ENCODE measurements at regions not wholly inside any gene's neighbourhood (a gene's known extent, or its start where the extent isn't known, plus 50 kb on each side); places are given as distances from the start of the nearest gene placed in this dataset.

DNA sequence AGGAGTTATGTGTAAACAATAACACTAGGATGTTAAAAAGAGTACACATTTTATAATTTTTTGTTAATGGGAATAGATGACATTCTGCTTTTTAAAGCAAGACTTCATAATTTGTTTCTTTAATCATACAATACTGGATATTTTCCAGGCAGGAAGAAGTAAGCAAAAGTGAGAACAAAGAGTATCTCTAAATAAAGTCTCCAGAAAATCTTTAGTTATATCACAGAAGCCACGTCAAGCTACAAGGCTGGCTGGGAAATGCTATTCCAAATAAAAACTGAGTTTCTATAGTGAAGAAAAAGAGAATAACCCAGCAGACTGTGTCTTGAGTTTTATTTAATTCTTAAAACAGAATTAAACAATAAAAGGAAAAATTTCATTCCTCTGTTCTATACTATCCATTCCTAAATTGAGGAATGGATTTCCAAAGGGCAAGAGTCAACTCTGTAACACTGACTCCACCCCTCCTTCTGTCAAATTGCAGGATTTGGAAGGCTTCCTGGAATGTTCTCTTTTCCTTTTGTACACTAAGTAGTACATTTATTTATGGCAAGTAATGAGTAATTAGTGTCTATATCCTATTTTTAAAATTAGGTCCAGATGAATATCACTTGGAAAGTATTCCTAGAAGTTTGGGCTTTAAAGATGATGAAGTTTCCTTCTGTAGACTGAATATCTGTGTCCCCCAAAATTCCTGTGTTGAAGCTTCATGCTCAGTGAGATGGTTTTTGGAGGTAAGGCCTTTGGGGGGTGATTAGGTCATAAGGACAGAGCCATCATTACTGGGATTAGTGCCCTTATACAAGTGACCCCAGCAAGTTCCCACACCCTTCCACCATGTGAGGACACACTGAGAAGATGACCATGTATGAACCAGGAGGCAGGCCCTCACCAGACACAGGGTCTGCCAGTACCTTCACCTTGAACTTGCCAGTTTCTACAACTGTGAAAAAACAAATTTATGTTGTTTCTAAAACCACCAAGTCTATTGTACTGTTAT lies 290.9 kb downstream of the CRPPA start:
- no peak for DNase-seq (ENCODE audit: low spot score)
- peaks cover 2% of the 10 kb centered on the region for H3K36me3 Mint-ChIP-seq (ENCODE audit: low read depth)
- peak overlapping the region; percentile 4 for H3K4me3 Mint-ChIP-seq (ENCODE audit: unreplicated experiment)
- peaks cover 28% of the 10 kb centered on the region for H3K4me1 Mint-ChIP-seq (ENCODE audit: low read depth)
- peak overlapping the region; percentile 67 for H3K27ac Mint-ChIP-seq (ENCODE audit: unreplicated experiment)
- no peaks in the 10 kb centered on the region for H3K27me3 Mint-ChIP-seq (ENCODE audit: low read depth)
- H3K9me3 Mint-ChIP-seq (ENCODE audit: low read depth), result peaks cover 7% of the 10 kb centered on the region
- TF ChIP-seq, protein P1, sequence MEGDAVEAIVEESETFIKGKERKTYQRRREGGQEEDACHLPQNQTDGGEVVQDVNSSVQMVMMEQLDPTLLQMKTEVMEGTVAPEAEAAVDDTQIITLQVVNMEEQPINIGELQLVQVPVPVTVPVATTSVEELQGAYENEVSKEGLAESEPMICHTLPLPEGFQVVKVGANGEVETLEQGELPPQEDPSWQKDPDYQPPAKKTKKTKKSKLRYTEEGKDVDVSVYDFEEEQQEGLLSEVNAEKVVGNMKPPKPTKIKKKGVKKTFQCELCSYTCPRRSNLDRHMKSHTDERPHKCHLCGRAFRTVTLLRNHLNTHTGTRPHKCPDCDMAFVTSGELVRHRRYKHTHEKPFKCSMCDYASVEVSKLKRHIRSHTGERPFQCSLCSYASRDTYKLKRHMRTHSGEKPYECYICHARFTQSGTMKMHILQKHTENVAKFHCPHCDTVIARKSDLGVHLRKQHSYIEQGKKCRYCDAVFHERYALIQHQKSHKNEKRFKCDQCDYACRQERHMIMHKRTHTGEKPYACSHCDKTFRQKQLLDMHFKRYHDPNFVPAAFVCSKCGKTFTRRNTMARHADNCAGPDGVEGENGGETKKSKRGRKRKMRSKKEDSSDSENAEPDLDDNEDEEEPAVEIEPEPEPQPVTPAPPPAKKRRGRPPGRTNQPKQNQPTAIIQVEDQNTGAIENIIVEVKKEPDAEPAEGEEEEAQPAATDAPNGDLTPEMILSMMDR (IDR thresholded peaks at IDR 0.05), result no peak

DNA sequence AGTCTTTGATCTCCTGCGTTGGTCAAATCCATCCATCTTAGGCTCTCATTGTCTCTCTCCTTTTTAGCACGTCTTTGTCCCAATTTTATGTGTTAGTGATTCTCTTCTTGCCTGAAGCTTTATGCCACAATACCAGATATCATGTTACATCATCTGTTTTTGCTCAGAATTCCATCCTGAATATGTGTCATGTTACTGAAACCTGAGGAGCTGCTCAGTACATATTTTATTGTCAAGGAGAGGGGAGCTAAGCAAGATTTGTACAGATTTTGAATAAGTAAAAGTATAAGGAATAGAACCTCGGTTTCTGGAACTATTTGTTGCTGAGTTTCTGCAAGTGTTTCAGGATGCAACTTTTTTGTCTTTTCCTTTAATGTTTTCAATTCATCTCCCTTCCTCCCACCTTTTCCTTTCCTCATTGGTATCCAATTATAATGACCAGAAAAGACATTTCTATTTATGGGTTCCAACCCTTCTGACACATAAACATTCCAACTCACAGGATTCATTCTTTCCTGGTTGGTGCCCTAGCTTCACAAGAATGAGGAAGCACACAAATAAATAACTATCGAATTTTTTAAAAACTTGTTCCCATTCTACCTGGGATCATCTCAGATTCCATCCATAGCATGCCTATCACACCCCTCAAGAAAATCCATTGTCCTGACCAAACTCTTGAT lies 291.8 kb downstream of the CRPPA start:
- TF ChIP-seq, protein P1 (IDR thresholded peaks at IDR 0.05), result no peak
- H3K4me3 Mint-ChIP-seq (ENCODE audit: unreplicated experiment), result peak overlapping the region; percentile 4
- H3K36me3 Mint-ChIP-seq (ENCODE audit: low read depth), result peaks cover 2% of the 10 kb centered on the region
- H3K4me1 Mint-ChIP-seq (ENCODE audit: low read depth), result peaks cover 28% of the 10 kb centered on the region
- H3K27me3 Mint-ChIP-seq (ENCODE audit: low read depth), result no peaks in the 10 kb centered on the region
- no peak for DNase-seq (ENCODE audit: low spot score)
- H3K9me3 Mint-ChIP-seq (ENCODE audit: low read depth), result peaks cover 7% of the 10 kb centered on the region
- peak overlapping the region; percentile 67 for H3K27ac Mint-ChIP-seq (ENCODE audit: unreplicated experiment)

DNA sequence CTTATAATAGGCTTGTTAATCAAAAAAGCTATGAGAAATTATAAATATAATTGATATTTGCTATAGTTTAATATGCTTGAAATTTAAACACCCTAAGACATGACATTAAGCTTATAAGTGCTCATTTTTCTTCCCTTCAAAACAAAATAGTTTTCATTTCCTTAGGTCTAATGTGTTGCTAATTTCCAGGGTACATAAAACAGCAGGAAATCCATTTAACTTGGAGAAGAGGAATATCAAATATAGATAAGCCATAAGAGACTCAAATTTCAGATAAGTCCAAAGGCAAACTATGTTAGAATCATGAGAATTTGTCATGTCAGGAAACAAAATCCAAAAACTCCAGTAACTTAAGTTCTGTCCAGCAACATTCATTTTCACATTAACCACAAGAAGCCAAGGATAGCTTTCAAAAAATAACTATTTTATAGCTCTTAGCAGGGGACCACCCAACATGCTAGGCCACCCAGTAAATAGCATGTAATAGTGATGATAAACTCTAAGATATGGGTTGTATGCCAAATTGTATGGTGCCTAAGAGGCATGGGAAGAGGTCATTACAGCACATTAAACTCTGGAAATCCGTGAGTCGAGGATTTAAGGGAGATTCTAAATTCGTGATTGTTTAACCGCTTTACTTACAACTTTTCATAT lies 298.1 kb downstream of the CRPPA start:
- TF ChIP-seq, protein P1 (IDR thresholded peaks at IDR 0.05), result no peak
- peaks cover 3% of the 10 kb centered on the region for H3K4me1 Mint-ChIP-seq (ENCODE audit: low read depth)
- no peak overlapping the region for H3K27ac Mint-ChIP-seq (ENCODE audit: unreplicated experiment)
- H3K36me3 Mint-ChIP-seq (ENCODE audit: low read depth), result peaks cover 5% of the 10 kb centered on the region
- H3K9me3 Mint-ChIP-seq (ENCODE audit: low read depth), result peaks cover 7% of the 10 kb centered on the region
- DNase-seq (ENCODE audit: low spot score), result no peak
- H3K4me3 Mint-ChIP-seq (ENCODE audit: unreplicated experiment), result no peak overlapping the region
- H3K27me3 Mint-ChIP-seq (ENCODE audit: low read depth), result no peaks in the 10 kb centered on the region

DNA sequence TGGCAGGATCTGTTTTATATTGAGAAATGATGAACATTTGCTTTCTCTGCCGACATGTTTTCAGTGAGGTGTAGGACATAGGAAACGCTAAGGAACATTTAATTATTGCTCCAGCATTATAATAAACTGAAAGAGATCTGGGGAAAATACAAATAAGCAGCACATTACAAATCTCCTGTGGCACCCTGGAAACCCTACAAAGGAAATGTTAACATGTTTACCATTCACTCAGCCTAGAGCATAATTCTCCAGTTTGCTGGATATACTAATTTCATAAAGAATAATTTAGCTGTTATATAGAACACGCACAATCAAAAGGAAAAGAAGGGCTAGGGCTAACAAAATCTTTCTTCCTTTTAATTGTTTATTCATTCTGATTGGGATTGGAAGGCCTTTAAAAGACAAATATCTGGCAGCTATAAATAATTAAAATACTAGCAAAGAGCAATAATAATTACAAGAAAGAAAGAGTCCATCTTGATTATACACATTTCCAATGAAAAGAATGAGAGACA lies 299.4 kb downstream of the CRPPA start:
- H3K4me1 Mint-ChIP-seq (ENCODE audit: low read depth), result peaks cover 3% of the 10 kb centered on the region
- peaks cover 8% of the 10 kb centered on the region for H3K36me3 Mint-ChIP-seq (ENCODE audit: low read depth)
- no peaks in the 10 kb centered on the region for H3K27me3 Mint-ChIP-seq (ENCODE audit: low read depth)
- TF ChIP-seq, protein P1 (IDR thresholded peaks at IDR 0.05), result no peak
- no peak for DNase-seq (ENCODE audit: low spot score)
- no peak overlapping the region for H3K27ac Mint-ChIP-seq (ENCODE audit: unreplicated experiment)
- no peak overlapping the region for H3K4me3 Mint-ChIP-seq (ENCODE audit: unreplicated experiment)
- peaks cover 7% of the 10 kb centered on the region for H3K9me3 Mint-ChIP-seq (ENCODE audit: low read depth)

DNA sequence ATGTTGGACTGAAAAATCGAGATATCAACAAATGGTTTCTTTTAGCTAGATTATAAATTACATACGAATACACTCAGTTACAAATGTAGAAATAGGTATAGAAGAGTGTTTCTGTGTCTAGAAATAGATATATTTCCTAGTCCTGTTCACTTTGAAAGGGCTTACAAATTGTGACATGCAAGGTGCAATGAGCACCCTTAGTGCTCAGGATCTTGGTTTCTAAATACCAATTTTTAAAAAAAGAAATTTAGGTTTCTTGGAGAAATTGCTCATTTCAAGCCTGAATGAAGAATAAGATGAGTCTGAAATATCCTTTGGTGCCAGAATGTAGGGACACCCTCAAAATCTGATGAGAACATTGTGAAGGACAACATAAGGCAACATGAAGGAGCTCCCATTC lies 306.0 kb downstream of the CRPPA start:
- DNase-seq (ENCODE audit: low spot score), result no peak
- Mint-ChIP-seq H3K27ac (ENCODE audit: unreplicated experiment) (no peak overlapping the region), H3K36me3 (ENCODE audit: low read depth) (peaks cover 13% of the 10 kb centered on the region), H3K9me3 (ENCODE audit: low read depth) (peaks cover 21% of the 10 kb centered on the region), H3K4me1 (ENCODE audit: low read depth) (no peaks in the 10 kb centered on the region), H3K4me3 (ENCODE audit: unreplicated experiment) (no peak overlapping the region), H3K27me3 (ENCODE audit: low read depth) (no peaks in the 10 kb centered on the region)
- TF ChIP-seq, protein P1 (IDR thresholded peaks at IDR 0.05), result no peak

Measured in chondrocyte (in vitro differentiated cells).